MG63 (cell line): ENCODE measurements at regions not wholly inside any gene's neighbourhood (a gene's known extent, or its start where the extent isn't known, plus 50 kb on each side); places are given as distances from the start of the nearest gene placed in this dataset.

Experiments used
- DNase-seq: peaks from one replicate; pipeline ENCODE4 v3.0.0-alpha.2; 2020
- H3K27me3 ChIP-seq: fragments of 250-450 bp; sonication (Bioruptor Pico); 2 replicates; pipeline ENCODE4 v1.5.1; 2020; ENCODE audit warnings: mild to moderate bottlenecking, moderate library complexity
- H3K36me3 ChIP-seq: fragments of 250-450 bp; sonication (Bioruptor Pico); 2 replicates; pipeline ENCODE4 v1.5.1; 2020; ENCODE audit warnings: mild to moderate bottlenecking, moderate library complexity
- H3K4me3 ChIP-seq: fragments of 250-450 bp; sonication (Bioruptor Pico); 2 replicates; pipeline ENCODE4 v1.5.1; 2020; ENCODE audit warnings: mild to moderate bottlenecking, moderate library complexity
- H3K9me3 ChIP-seq: fragments of 250-450 bp; sonication (Bioruptor Pico); 2 replicates; pipeline ENCODE4 v1.5.1; 2020; ENCODE audit warnings: mild to moderate bottlenecking, moderate library complexity

DNA sequence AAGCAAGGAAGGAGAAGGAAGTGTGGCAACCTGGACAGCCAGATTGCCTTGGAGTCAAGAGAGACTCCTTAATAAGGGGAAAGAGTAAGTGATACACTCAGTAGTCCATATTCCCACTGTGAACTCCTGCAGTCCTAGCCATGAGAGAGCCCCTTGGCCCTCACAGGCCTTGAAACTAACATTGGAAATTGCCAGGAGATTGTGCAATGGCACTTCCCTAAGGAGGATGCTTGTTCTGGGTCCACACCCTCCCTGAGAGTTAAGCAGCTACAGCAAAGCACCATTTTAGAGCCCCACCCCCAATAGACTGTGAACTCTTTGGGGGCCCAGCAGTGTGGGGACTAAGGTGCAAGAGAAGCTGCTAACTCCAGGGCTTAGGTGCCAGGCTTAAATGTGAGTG, 367.7 kb upstream of the CAMK1G start:
- DNase-seq: no peak
- no peak overlapping the region for H3K4me3 ChIP-seq
- peaks cover 2% of the 10 kb centered on the region; the same call in 1 of the 2 replicates for H3K27me3 ChIP-seq
- no peaks in the 10 kb centered on the region for H3K36me3 ChIP-seq
- no peaks in the 10 kb centered on the region for H3K9me3 ChIP-seq

DNA sequence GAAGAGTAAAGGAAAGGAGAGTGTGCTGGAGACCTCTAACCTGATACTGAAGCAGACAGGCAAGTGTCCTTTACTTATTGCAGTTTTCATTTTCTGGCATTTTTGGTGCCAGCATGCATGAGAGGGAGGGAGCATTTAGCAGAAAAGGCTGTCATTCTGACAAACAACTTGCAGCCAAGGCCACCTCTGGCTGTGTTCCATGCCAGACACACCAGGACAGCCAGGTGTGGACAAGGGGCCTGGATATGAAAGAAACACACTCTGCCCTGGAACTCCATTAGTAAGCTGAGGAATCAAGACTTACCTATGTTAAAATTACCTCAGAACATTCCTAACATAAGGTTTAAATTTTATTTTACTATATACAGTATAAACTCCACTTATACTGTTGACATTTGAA, 365.4 kb upstream of the CAMK1G start:
- Histone ChIP-seq H3K27me3 (peaks cover 2% of the 10 kb centered on the region; the same call in 1 of the 2 replicates), H3K9me3 (no peaks in the 10 kb centered on the region), H3K4me3 (no peak overlapping the region), H3K36me3 (no peaks in the 10 kb centered on the region)
- DNase-seq: no peak

DNA sequence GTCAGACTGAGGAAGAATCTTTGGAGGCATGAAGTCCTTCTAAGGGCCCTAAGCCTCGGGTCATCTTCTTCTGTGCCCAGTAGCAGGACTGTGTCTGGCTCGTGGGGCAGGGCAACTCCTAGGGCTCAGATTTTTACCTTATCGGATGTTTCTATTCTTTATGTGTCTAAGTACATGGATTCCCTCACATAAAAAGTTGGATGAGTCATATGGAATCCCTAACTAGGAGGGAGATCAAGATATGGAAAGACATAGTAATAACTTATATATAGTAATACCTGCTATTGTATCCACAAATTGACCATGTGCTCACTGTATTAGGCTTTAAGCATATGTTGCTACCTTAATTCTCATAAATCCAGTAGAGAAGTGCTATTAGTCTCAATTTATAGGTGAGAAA, 364.5 kb upstream of the CAMK1G start:
- Histone ChIP-seq H3K4me3 (no peak overlapping the region), H3K9me3 (no peaks in the 10 kb centered on the region), H3K27me3 (no peaks in the 10 kb centered on the region), H3K36me3 (no peaks in the 10 kb centered on the region)
- DNase-seq: no peak

DNA sequence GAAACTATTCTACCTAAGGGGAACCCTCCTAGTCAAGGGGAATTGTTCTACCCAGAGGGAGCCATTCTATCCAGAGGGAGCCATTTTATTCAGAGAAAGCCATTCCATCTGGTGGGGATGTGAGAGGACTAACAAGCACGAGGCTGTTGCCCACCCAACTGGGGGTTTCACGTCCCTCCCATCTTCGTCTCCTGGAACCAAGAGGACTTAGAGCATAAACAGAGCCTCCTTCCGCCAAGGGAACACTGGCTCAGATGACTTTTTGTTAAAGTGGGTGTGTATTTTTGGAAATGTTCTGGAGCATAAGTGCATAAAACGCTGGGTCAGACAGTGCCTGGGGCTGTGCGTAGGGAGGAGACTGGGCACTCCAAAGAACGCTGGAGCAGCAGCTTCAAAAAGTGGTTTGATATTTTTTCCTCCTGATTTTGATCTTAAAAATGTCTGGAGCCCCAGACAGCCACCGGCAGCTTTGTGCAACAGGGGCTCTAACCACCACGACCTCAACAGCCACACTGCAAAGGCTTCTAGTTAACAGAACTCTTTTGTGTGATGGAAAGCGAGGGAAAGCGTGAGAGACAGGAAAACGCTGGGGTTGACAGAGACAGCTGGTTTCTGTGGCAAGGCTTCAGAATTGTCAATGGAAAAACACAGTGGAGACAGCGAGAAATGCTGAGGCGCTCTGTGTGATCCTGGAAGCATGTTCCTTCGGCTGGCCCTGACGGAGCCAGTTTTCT, 363.6 kb upstream of the CAMK1G start:
- H3K4me3 ChIP-seq: no peak overlapping the region
- no peak for DNase-seq
- H3K36me3 ChIP-seq: no peaks in the 10 kb centered on the region
- no peaks in the 10 kb centered on the region for H3K27me3 ChIP-seq
- no peaks in the 10 kb centered on the region for H3K9me3 ChIP-seq

DNA sequence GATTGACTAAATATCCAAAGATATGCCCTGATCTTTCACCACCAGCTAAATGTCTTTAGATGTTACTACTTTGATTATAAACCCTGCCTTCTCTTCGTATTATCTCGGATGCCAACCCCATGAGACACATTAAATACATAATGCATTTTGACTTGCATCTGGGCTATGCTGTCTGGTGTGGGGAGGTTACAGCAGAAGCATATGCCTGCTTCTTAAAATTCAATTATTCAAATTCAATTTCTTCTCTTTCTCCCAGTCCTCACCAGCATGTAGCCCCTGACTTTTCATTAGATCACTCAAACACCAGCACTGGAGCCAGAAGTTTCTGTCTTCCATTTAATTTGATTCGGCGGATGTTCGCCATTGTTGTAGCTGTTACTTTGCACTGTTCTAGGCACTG, 360.7 kb upstream of the CAMK1G start:
- H3K36me3 ChIP-seq: no peaks in the 10 kb centered on the region
- no peak overlapping the region for H3K4me3 ChIP-seq
- DNase-seq: no peak
- no peaks in the 10 kb centered on the region for H3K27me3 ChIP-seq
- no peaks in the 10 kb centered on the region for H3K9me3 ChIP-seq

DNA sequence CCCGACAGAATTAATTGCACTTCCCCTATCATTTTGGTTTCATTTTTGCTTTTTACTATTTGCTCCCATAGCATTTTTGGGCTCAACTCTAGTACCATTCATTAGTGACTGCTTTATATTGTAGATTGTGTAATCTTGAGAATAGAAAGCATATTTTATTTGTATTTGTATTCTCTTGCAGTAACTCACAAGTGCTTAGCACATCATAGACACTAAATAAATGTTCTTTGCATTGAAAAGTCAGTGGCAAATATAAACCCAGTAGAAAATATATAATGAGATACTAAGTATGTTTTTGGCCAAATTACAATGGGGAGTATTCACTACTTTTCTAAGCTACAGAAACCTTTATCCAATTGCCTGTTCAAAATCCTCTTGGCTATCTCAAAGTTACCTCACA, 359.7 kb upstream of the CAMK1G start:
- Histone ChIP-seq H3K27me3 (no peaks in the 10 kb centered on the region), H3K4me3 (no peak overlapping the region), H3K9me3 (no peaks in the 10 kb centered on the region), H3K36me3 (no peaks in the 10 kb centered on the region)
- no peak for DNase-seq

DNA sequence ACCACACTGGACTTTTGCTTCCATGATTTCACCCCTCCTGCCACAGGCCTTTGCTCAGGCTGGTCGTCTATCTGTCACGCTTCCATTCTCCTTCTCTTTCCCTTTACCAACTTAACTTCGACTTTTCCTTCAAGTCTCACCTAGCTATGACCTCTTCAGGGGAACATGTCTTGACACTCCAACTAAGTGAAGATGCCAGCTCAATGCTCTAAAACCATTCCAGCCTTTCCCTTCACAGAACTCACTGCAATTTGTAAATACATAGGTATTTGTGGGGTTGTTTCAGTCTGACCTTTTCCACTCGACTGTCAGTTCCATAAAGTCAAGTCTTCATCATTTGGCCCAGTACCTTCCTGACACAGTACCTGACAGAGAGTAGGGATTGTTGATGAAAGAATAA, 358.6 kb upstream of the CAMK1G start:
- H3K36me3 ChIP-seq: no peaks in the 10 kb centered on the region
- H3K27me3 ChIP-seq: no peaks in the 10 kb centered on the region
- no peak for DNase-seq
- H3K9me3 ChIP-seq: no peaks in the 10 kb centered on the region
- no peak overlapping the region for H3K4me3 ChIP-seq

DNA sequence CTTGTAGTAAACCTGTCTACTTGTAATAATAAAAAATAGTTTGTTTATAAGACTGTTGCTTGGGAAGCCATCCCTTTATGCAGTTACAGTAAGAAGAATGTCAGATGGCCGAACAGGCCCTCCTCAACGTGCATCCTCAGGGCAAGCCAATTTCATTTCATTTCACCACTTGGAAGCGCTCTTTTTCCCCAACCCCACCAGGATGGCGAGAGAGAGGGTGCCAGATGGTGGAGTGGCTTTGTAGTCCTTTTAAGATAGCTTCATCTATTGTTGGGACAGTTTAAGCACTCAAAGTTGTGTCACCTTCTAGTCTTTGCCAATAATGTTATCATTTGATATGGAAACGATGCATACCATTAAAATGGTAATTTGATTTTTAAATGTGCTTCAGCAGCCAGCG, 356.3 kb upstream of the CAMK1G start:
- Histone ChIP-seq H3K4me3 (no peak overlapping the region), H3K9me3 (no peaks in the 10 kb centered on the region; the same call in 1 of the 2 replicates), H3K27me3 (no peaks in the 10 kb centered on the region), H3K36me3 (no peaks in the 10 kb centered on the region)
- no peak for DNase-seq

DNA sequence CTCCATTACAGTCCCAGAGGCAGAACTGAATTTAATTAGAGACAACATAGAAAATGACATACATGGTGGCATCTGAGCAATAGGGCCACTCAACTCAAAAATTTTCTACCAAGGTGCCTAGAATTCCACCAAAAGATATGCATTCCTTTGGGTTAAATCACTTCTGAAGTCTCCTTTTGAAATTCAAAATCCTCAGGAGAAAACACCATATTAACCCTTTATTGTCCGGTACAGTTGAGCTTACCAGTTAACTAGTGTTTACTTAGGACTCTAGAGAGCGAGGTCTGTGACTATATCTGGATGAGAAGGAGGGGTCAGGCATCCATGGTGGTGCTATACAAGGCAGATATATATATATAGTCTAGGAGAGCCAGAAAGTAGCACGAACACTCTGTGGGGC, 355.6 kb upstream of the CAMK1G start:
- no peak overlapping the region for H3K4me3 ChIP-seq
- no peaks in the 10 kb centered on the region for H3K36me3 ChIP-seq
- DNase-seq: no peak
- no peaks in the 10 kb centered on the region for H3K27me3 ChIP-seq
- H3K9me3 ChIP-seq: no peaks in the 10 kb centered on the region; the same call in 1 of the 2 replicates

DNA sequence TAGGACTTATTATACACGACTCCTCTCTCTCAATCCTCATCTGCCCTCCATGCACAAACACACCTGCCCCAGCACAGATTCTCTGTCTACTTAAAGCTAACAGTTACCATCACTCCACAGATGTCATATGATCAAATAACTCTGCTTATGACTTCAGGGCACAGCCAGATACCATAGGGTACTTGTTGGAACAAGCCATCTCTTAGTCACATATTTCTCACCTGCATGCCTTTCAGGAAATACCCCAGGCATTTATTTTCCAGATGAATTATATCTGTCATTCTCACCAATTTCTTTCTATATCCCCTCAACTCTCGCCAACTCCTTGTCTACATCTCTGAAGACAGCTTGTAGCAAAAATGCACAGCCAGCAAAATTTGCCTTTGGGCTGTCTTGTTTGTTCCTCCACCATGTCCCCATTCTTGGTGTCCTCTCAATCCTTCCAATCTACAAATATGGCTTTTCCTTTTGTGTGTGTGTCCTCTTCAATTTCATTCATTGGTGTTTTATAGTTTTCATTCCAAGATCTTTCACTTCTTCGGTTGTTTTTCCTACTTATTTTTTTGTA, 353.9 kb upstream of the CAMK1G start:
- H3K9me3 ChIP-seq: no peaks in the 10 kb centered on the region; the same call in 1 of the 2 replicates
- no peaks in the 10 kb centered on the region for H3K36me3 ChIP-seq
- DNase-seq: no peak
- no peak overlapping the region for H3K4me3 ChIP-seq
- no peaks in the 10 kb centered on the region for H3K27me3 ChIP-seq

DNA sequence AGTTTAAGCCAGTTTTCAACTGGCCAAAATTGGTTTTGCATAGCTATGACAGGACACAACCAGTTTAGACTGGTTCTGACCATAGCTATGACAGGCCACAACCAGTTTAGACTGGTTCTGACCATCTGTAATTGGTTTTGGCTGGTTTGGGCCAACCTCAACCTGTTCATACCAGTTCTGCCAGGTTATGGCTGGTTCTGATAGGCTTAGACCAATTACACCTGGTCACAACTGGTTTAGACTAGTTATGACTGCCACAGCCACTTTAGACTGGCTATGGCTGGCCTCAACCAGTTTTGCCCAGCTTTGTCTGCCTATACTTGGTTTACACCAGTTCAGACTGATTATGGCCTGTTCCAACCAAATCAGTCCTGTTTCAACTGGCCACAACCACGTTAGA, 353.2 kb upstream of the CAMK1G start:
- DNase-seq: no peak
- H3K27me3 ChIP-seq: no peaks in the 10 kb centered on the region
- no peaks in the 10 kb centered on the region; the same call in 1 of the 2 replicates for H3K9me3 ChIP-seq
- H3K36me3 ChIP-seq: no peaks in the 10 kb centered on the region
- H3K4me3 ChIP-seq: no peak overlapping the region

DNA sequence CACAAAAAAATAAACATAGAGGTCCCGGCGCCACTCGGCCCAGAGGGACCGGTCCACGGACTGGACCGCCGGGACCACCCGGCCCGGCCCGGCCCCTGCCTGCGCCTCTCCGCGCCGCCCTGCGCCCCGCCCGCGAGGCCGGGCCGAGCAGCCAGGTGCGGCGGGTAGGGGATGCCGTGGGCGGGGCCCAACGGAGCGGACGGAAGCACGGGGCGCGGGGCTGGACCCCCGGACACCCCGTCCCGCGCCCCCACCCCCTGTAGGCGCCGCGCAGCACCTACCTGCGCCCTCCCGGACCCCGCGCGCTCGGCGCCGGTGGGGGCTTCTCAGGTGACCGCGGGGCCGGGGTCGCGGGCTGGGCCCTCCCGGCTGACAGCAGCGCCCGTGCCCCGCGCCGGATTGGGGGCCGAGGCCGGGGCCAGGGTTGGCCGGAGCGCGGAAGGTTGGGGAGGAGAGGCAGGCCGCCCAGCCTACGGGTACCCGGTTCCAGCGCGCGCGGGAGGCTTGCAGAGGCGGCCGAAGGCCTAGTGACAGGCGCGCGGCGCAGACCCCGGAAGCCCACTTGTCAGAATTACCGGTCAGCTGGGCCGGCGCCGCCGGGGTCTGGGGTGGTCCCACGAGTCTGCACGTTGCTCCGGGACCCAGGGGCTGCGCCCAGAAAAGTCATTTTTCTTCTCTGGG, 351.9 kb upstream of the CAMK1G start:
- H3K36me3 ChIP-seq: no peaks in the 10 kb centered on the region
- no peaks in the 10 kb centered on the region for H3K27me3 ChIP-seq
- no peak overlapping the region for H3K4me3 ChIP-seq
- no peaks in the 10 kb centered on the region; the same call in 1 of the 2 replicates for H3K9me3 ChIP-seq
- DNase-seq: no peak

DNA sequence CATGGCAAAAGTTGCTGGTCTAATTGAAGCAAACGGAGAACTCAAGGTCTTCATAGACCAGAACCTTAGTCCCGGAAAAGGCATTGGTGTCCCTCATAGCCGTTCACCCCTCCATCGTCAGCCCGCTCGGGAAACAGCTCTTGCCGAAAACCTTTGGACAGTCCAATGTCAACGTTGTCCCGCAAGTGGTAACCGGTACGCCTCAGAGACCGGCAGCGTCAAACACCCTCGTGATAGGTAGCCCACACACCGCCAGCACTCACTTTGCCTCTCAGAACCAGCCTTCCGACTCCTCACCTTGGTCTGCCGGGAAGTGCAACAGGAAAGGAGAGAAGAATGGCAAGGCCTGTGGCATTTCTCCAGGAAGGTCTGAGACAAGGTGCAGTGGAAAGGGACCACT, 351.3 kb upstream of the CAMK1G start:
- no peaks in the 10 kb centered on the region for H3K27me3 ChIP-seq
- H3K4me3 ChIP-seq: no peak overlapping the region
- no peaks in the 10 kb centered on the region for H3K36me3 ChIP-seq
- DNase-seq: no peak
- no peaks in the 10 kb centered on the region; the same call in 1 of the 2 replicates for H3K9me3 ChIP-seq

DNA sequence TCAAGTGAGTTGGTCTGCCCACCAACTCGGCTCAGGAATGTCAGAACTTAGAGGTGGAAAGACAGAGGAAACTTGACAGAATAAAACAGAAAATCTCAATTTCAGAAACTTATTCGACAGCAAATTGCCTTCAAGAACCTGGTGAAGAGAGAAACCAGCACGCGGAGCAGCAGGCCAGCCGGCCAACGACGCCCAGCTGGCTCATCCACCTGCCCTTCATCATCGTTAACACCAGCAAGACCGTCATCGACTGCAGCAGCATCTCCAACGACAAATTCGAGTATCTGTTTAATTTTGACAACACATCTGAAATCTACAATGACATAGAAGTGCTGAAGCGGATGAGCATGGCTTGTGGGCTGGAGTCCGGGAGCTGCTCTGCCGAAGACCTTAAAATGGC, 350.8 kb upstream of the CAMK1G start:
- no peaks in the 10 kb centered on the region for H3K36me3 ChIP-seq
- DNase-seq: no peak
- H3K9me3 ChIP-seq: no peaks in the 10 kb centered on the region; the same call in 1 of the 2 replicates
- H3K4me3 ChIP-seq: no peak overlapping the region
- no peaks in the 10 kb centered on the region for H3K27me3 ChIP-seq

DNA sequence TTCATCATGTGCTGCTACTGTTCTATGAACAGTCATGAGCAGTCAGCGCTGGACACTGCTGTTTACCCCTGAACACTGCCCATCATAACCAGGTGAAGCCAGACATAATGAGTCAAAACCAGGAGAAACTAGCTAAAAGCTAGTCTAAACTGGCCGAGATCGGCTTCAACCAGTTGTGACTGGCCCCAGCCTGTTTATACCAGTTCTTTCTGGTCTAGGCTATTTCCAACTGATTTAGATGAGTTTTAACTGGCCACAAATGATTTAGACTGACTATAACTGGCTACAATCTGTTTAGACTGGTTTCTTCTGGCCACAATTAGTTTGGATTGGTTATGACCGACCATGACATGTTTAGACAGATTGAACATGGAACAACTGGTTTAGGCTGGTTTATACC, 348.3 kb upstream of the CAMK1G start:
- H3K27me3 ChIP-seq: no peaks in the 10 kb centered on the region
- no peaks in the 10 kb centered on the region for H3K36me3 ChIP-seq
- DNase-seq: no peak
- no peaks in the 10 kb centered on the region; the same call in 1 of the 2 replicates for H3K9me3 ChIP-seq
- H3K4me3 ChIP-seq: no peak overlapping the region

DNA sequence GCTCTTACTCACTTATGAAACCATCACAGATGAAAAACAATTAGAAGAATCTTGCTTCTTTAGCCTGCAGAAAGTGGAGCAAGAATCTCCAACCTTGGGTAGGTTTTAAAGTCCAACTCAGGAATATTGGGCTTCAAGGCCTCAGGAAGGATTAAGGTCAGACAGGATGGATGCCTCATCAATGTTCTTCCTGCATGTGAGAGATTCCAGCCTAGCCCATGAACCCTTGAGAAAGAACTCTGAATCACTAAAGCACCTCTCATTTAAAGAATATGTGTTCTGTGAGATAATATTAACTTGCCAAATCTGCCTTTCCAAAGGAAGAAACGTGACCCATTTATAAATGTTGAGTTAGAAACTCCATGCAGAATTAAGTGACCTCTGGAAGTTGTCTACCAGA, 345.2 kb upstream of the CAMK1G start:
- Histone ChIP-seq H3K4me3 (no peak overlapping the region), H3K9me3 (no peaks in the 10 kb centered on the region), H3K36me3 (no peaks in the 10 kb centered on the region), H3K27me3 (no peaks in the 10 kb centered on the region)
- DNase-seq: no peak

DNA sequence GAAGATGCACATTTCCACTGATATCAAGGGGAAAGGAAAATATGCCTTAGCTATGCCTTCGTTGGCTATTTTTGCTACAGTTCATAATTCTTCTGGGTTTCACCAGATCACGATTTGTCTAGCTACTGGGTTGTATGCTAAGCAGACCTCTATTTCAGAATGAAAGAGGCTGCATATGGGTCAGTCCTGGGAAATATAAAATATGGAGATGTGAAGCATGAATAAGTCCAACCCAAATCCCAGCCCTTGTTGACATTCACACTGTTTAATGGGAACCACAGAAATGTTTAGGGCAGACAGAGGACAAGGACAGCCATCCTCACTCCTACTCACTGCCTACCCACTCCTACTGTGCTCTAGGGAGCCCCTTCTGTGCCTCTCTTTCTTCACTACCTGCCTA, 343.2 kb upstream of the CAMK1G start:
- Histone ChIP-seq H3K4me3 (no peak overlapping the region), H3K9me3 (no peaks in the 10 kb centered on the region), H3K36me3 (no peaks in the 10 kb centered on the region), H3K27me3 (no peaks in the 10 kb centered on the region)
- no peak for DNase-seq

DNA sequence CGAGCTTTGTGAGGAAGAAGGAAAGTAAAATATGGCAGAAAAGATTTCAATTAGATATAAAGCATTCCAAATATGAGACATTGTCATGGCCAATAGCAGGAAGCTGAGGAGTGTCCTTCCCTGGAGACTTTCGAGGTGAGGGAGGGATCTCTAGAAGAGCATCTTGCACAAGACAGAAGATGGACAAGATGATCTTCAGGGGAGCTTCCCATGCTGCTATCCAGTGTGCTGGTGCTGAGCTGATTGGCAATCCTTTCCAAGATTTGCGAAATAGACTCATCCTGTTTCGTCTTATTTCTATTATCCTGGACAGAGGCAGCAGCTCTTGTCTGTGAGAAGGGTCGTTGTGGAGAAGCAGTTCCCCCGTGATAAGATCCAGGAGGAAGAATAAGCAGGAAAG, 342.0 kb upstream of the CAMK1G start:
- Histone ChIP-seq H3K4me3 (no peak overlapping the region), H3K36me3 (no peaks in the 10 kb centered on the region), H3K27me3 (no peaks in the 10 kb centered on the region), H3K9me3 (no peaks in the 10 kb centered on the region)
- DNase-seq: no peak
